ENCODE measurements at regions not wholly inside any gene's neighbourhood (a gene's known extent, or its start where the extent isn't known, plus 50 kb on each side); places are given as distances from the start of the nearest gene placed in this dataset.

DNA sequence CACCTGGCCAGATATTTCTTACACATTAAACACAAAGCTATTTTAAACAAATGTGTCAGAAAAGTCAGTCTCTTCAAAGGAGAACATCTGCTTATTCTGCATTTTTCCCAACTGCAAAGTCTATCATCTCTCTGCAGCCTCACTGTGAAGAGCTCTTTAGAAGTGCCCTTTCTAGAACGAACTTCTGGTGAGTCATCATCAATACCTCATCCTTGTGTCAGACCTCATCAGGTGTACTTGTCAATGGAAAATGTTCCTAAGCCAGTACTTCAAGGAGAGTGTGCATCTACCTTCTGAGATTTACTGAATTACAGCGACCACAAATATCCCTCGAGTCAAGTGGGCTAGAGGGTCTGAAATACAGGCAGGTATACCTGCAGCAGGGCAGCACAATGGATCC, 457.3 kb downstream of the LRIG3 start:
- H3K9me3 Mint-ChIP-seq = peaks cover 2% of the 10 kb centered on the region
- no peaks in the 10 kb centered on the region for H3K4me1 Mint-ChIP-seq
- peaks cover 7% of the 10 kb centered on the region for H3K27me3 Mint-ChIP-seq
- no peak overlapping the region for H3K27ac Mint-ChIP-seq
- H3K4me3 Mint-ChIP-seq = no peak overlapping the region
- no peaks in the 10 kb centered on the region for H3K36me3 Mint-ChIP-seq

GRCh38 chr12:58465418-58465817, 454.9 kb downstream of the LRIG3 start:
- Mint-ChIP-seq H3K4me1 (no peaks in the 10 kb centered on the region), H3K27me3 (peaks cover 2% of the 10 kb centered on the region), H3K27ac (no peak overlapping the region), H3K9me3 (peaks cover 7% of the 10 kb centered on the region), H3K4me3 (no peak overlapping the region), H3K36me3 (no peaks in the 10 kb centered on the region)

DNA sequence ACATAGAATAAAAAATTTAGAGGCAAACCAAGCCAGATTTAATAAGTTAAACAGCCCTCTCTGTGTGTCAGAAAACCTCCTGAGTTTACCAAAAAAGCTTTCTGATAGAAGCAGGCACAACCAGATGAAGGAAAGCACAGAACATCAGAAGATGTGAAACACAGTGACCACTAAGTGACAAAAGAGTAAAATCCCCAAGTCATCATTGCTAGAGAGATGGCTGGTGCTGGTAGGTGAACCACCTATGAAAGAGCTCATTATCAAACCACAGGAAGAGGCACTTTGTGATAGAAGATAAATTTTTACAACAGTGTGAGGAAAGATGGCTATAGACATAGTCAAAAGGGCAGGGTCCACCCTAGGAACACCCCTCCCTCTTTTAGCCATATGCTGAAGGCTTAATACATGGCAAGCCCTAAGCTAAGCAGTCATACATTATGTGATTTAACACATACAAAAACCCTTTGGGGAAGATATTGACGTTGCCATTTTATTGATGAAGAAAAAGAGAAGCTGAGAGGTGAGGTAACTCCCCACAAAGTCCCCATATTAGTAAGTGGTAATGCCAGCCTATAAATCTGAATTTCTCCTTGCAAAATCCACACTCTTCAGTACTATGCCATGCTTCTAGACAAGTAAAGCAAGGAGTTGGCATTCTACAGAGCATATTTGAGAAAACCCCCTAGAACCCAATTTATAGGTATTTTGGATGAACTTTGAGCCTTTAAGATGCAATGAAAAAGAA, 449.9 kb downstream of the LRIG3 start:
- Mint-ChIP-seq H3K4me3 (no peak overlapping the region), H3K9me3 (peaks cover 7% of the 10 kb centered on the region), H3K27me3 (no peaks in the 10 kb centered on the region), H3K27ac (no peak overlapping the region), H3K4me1 (no peaks in the 10 kb centered on the region), H3K36me3 (no peaks in the 10 kb centered on the region)

GRCh38 chr12:58479401-58479800, 440.9 kb downstream of the LRIG3 start:
- no peaks in the 10 kb centered on the region for H3K4me1 Mint-ChIP-seq
- H3K9me3 Mint-ChIP-seq = no peaks in the 10 kb centered on the region
- H3K27me3 Mint-ChIP-seq = no peaks in the 10 kb centered on the region
- no peak overlapping the region for H3K4me3 Mint-ChIP-seq
- H3K27ac Mint-ChIP-seq = no peak overlapping the region
- no peaks in the 10 kb centered on the region for H3K36me3 Mint-ChIP-seq

- no peaks in the 10 kb centered on the region for H3K9me3 Mint-ChIP-seq
- H3K4me1 Mint-ChIP-seq = no peaks in the 10 kb centered on the region
- no peak overlapping the region for H3K4me3 Mint-ChIP-seq
- no peaks in the 10 kb centered on the region for H3K36me3 Mint-ChIP-seq
- no peak overlapping the region for H3K27ac Mint-ChIP-seq
- no peaks in the 10 kb centered on the region for H3K27me3 Mint-ChIP-seq
Measured at GRCh38 chr12:58481811-58482210, 438.5 kb downstream of the LRIG3 start.

GRCh38 chr12:58487255-58487654, 433.0 kb downstream of the LRIG3 start:
- Mint-ChIP-seq H3K4me3 (no peak overlapping the region), H3K27ac (no peak overlapping the region), H3K4me1 (no peaks in the 10 kb centered on the region), H3K36me3 (no peaks in the 10 kb centered on the region), H3K9me3 (no peaks in the 10 kb centered on the region), H3K27me3 (no peaks in the 10 kb centered on the region)

DNA sequence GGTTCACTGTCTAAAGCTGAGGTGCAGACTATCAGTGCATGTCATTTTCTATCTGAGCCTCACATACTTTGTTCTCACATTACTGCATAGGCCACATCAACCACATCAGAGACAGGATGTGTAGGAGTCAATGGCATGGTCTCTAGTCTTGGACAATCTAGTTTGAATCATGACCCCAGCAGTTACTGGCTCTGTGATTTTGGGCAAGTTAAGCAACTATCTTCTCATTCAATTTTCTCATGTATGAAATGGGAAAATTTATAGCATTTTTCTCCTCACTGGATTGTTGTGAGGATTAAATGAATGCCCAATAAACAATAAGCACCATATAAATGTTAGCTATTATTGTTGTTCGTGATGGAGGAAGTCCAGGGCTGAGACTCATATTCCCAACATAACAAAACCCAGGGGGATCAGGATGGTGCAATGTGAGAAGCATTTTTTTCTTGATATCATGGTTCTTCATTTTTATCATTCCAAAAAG, 432.6 kb downstream of the LRIG3 start:
- H3K27ac Mint-ChIP-seq = no peak overlapping the region
- no peaks in the 10 kb centered on the region for H3K9me3 Mint-ChIP-seq

GRCh38 chr12:58489394-58489793, 430.9 kb downstream of the LRIG3 start:
- no peaks in the 10 kb centered on the region for H3K36me3 Mint-ChIP-seq
- no peaks in the 10 kb centered on the region for H3K9me3 Mint-ChIP-seq
- no peak overlapping the region for H3K27ac Mint-ChIP-seq
- H3K27me3 Mint-ChIP-seq = no peaks in the 10 kb centered on the region
- H3K4me1 Mint-ChIP-seq = no peaks in the 10 kb centered on the region
- no peak overlapping the region for H3K4me3 Mint-ChIP-seq

More for the DNA sequence above, 432.6 kb downstream of the LRIG3 start:
- no peaks in the 10 kb centered on the region for H3K36me3 Mint-ChIP-seq
- H3K4me3 Mint-ChIP-seq = no peak overlapping the region
- no peaks in the 10 kb centered on the region for H3K4me1 Mint-ChIP-seq
- no peaks in the 10 kb centered on the region for H3K27me3 Mint-ChIP-seq

- Mint-ChIP-seq H3K27ac (no peak overlapping the region), H3K4me3 (no peak overlapping the region), H3K9me3 (no peaks in the 10 kb centered on the region), H3K36me3 (no peaks in the 10 kb centered on the region), H3K27me3 (no peaks in the 10 kb centered on the region), H3K4me1 (no peaks in the 10 kb centered on the region)
Measured at GRCh38 chr12:58491306-58491705, 429.0 kb downstream of the LRIG3 start.

GRCh38 chr12:58496411-58497190, 423.7 kb downstream of the LRIG3 start:
- H3K36me3 Mint-ChIP-seq = no peaks in the 10 kb centered on the region
- H3K9me3 Mint-ChIP-seq = no peaks in the 10 kb centered on the region
- no peaks in the 10 kb centered on the region for H3K4me1 Mint-ChIP-seq
- H3K27me3 Mint-ChIP-seq = peaks cover 3% of the 10 kb centered on the region
- no peak overlapping the region for H3K4me3 Mint-ChIP-seq
- no peak overlapping the region for H3K27ac Mint-ChIP-seq

- H3K4me1 Mint-ChIP-seq = no peaks in the 10 kb centered on the region
- no peaks in the 10 kb centered on the region for H3K9me3 Mint-ChIP-seq
- no peak overlapping the region for H3K4me3 Mint-ChIP-seq
- peaks cover 3% of the 10 kb centered on the region for H3K27me3 Mint-ChIP-seq
- H3K36me3 Mint-ChIP-seq = no peaks in the 10 kb centered on the region
- no peak overlapping the region for H3K27ac Mint-ChIP-seq
Measured at GRCh38 chr12:58500399-58500798, 419.9 kb downstream of the LRIG3 start.

DNA sequence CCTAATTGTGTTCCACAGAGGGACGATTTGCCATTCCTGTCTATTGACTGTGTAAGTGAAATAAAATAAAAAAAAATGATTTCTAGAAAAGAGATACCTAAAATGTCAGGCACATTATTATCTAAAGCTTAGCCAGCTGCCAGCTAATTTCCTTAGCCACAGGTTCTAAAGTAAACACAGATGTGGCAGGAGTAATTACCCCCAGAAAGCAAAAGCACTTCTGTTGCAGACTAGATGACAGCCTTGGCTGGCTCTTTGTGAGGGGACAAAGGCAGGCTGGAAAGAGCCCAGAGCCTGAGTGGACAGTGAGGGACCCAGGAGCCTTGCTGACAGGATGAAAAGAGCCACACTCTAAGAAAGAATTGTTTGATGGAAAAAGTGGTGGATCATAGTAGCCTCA, 418.1 kb downstream of the LRIG3 start:
- Mint-ChIP-seq H3K36me3 (no peaks in the 10 kb centered on the region), H3K9me3 (no peaks in the 10 kb centered on the region), H3K4me3 (no peak overlapping the region), H3K27me3 (peaks cover 1% of the 10 kb centered on the region), H3K27ac (no peak overlapping the region), H3K4me1 (no peaks in the 10 kb centered on the region)

- H3K36me3 Mint-ChIP-seq = no peaks in the 10 kb centered on the region
- H3K4me3 Mint-ChIP-seq = no peak overlapping the region
- H3K9me3 Mint-ChIP-seq = peaks cover under 1% of the 10 kb centered on the region
- H3K27me3 Mint-ChIP-seq = peaks cover 1% of the 10 kb centered on the region
- H3K27ac Mint-ChIP-seq = no peak overlapping the region
- H3K4me1 Mint-ChIP-seq = no peaks in the 10 kb centered on the region
Measured at GRCh38 chr12:58502841-58503240, 417.5 kb downstream of the LRIG3 start.

DNA sequence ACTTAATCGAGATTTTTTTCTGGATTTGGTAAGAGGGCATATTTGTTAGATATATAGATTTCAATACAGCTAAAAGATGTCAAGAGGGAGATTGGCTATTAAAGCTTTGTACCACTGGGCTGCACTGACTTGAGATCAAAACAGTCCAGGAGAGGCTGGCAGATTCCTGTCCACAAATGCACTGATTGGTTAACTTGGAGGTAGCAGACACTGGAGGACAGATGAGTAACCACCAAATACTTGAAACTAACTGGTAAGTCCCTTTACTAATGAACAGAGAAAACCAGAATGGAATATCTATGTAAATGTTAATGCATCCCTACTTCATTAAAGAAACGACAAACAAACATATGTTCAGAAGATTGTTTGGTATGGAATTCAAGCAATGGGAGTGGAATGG, 416.6 kb downstream of the LRIG3 start:
- Mint-ChIP-seq H3K9me3 (peaks cover 6% of the 10 kb centered on the region), H3K27me3 (no peaks in the 10 kb centered on the region), H3K36me3 (no peaks in the 10 kb centered on the region), H3K4me3 (no peak overlapping the region), H3K4me1 (no peaks in the 10 kb centered on the region), H3K27ac (no peak overlapping the region)

- H3K4me3 Mint-ChIP-seq = no peak overlapping the region
- peaks cover 6% of the 10 kb centered on the region for H3K9me3 Mint-ChIP-seq
- no peaks in the 10 kb centered on the region for H3K4me1 Mint-ChIP-seq
- H3K27ac Mint-ChIP-seq = no peak overlapping the region
- H3K27me3 Mint-ChIP-seq = no peaks in the 10 kb centered on the region
- no peaks in the 10 kb centered on the region for H3K36me3 Mint-ChIP-seq
Measured at GRCh38 chr12:58504143-58504938, 416.0 kb downstream of the LRIG3 start.

All from activated naive CD4-positive, alpha-beta T cell treated with anti-CD3 and anti-CD28 coated beads, Interleukin-2, amount 50 U/mL, for 24 hours (primary cell).